ENCODE measurements at regions not wholly inside any gene's neighbourhood (a gene's known extent, or its start where the extent isn't known, plus 50 kb on each side); places are given as distances from the start of the nearest gene placed in this dataset.

DNA sequence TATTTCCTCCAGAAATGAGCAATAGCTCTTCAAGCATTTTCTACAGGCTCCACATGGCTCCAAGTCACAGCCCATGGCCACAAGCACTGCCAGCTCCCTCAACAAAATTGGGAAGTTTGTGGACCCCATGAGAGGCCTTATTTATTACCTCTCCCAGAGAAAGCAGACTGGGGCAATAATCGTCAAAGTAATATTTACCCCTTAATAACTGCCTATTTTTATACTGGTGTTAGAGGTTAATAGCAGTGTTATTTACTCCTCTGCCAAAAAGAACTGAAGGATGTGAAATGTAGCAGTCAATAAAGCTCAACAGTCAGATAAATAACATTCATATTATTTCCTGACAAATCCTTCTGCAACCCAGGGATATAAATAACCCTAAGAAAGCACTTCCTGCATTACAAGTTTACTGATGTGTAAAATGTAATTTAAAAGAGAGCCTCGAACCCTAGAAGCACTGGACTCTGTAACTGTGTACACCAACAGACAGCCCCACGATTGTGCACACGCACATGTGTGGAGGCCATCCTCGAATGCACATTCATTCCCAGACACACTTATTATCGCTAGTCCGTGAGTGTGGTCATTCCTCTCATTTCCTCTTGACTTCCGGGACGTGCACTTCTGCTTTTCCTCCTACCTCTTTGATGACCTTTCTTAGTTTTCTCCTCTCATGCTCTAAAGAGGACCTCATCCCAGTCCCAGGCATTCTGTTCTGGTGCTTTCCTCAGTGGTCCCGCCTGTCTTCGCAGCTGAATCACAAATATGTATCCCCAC is 157.4 kb downstream of the EVX1 start:
- DNase-seq: no peak
- intact Hi-C loops (cut with DNase I): no loop called here

DNA sequence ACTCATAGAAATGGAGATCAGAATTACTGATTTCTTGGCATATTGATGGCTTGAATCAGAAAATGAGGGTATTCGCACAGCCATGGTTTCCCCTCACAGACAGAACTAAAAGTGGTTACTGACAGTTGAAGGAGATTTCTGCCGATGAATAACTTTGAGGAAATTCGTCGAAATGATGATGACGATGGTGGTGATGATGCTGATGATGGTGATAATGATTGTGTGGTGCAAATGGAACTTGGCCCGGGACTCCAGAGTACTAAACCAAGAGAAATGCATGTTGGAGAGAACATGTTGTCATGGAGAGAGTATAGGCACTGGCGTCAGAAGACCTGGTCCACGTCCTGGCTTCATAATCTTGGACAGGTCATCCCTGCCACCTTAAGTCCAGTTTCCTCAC is 163.2 kb downstream of the EVX1 start:
- intact Hi-C loops (cut with DNase I): no loop called here
- no peak for DNase-seq

DNA sequence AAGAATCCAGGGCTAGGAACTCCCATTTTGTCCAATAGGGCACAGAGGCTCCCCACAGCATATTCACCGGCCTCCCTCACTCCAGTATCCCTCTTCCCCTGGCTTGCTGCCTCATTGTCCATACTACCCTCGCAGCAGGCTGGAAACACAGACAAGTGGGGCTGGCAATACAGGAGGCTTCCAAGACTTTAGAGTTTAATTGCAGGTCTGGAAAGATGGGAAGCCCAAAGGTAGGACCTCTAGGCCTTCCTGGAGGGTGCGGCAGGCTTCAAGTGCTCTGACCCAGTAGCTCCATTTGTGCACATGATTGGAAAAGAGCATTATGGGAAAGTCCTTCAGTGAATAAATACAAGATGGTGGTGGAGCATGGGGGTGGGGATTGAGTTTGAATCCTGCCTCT is 166.7 kb downstream of the EVX1 start:
- no peak for DNase-seq
- intact Hi-C loops (cut with DNase I): no loop called here

DNA sequence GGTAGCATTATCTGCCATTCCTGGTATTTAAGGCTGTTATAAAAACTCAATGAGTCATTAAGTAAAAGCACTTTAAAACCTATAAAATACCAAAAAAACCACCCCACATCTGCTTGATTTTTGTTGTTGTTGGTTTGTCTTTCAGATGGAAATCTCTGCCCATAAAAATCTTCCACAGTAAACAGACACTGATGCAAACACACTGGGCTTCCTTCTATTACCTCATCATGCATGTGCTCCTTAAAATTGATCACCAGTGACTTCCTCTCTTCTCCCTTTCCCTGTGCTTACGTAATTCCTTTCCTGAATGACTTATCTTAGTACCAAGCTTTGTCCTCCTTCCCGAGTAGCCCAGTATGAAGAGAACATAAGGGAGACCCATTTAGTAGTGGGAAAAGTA is 167.2 kb downstream of the EVX1 start:
- intact Hi-C loops (cut with DNase I): no loop called here
- DNase-seq: no peak

DNA sequence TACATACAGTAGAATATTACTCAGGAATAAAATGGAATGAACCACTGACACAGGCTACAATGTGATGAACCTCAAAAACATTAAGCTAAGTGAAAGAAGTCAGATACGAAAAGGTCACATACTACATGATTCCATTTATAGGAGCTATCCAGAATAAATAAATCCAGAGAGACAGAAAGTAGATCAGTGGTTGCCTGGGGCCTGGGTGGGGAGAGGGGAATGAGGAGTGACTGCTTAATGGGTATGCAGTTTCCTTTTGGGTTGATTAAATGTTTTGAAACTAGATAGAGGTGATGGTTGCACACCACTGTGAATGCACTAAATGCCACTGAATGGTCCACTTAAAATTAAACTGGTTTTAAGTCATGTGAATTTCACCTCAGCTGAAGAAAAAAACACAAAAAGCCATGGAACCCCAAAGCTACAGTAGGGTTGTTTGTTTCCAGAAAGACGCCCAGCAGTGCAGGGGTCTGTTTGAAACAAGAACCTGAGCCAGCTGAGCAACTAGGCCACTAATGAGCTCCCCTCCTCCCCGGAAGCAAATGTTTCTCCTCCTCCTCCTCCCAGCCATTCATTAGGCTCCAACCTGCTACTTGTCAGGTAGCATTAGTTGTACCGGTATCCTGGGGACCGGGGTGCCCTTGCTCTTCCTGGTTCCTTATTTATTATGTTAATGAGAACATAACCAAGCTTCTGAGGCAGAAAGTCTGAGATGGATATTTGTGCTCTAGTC is 168.4 kb downstream of the EVX1 start:
- no peak for DNase-seq
- intact Hi-C loops (cut with DNase I): no loop called here

DNA sequence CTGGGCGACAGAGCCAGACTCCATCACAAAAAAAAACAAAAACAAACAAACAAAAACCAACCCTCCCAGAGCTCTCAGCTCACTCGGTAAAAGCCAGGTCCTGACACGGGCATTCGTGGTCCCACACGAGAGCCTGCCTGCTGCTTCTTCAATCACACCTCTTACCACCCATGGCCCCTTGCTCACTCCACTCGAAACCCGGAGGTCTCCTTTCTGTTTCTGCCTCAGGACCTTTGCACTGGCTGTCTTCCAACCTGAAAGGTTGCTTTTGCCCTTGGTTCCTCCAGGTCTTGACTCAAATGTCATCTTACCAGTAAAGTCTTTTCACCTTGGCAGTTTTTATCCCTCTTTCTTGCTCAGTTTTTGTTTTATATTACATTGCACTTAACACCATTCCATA is 169.6 kb downstream of the EVX1 start:
- intact Hi-C loops (cut with DNase I): no loop called here
- no peak for DNase-seq

DNA sequence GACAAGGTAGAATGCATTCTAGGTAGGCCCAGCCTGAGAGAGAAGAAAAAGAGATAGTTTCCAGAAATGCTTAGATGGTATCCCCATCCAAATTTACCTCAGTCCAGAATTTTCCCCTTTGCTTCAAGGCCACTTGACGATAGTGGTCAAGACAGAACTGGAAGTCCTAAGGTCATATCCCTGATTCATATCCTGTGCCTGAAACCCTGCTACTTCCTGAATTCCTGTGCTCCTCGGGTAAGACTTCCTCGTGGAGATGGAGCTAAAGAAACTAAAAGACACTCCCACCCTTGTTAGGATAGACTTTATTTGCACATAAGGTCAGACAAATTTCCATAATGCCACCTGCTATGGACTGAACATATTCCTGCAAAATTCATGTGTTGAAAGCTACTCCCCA is 175.9 kb downstream of the EVX1 start:
- no peak for DNase-seq
- intact Hi-C loops (cut with DNase I): no loop called here

DNA sequence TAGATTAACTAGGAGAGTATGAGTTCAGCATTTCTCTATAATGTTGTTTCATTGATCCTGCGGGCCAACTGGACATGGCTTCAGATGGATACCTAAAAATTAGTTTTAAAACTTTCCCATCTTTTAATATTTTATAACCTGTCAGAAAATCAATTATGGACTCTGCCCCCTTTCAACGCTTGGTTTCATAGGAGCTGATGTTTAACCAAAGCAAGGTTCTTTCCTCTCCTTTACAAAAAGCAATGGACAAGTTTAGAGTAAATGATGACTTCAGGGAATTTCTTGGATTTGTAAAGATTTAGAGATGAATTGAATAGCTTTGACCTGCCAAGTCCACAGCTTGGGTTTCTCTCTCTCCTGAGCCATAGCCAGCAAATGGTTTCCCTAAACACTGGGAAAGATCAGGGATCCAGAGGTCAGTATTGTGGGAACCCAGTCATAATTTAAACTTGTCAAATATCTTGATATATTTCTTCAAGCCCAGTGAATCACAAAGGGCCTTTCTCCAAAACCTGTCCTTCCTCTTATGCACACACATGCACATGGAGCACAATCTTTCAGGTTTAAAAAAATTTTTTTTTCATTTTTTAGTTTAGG is 177.1 kb downstream of the EVX1 start:
- intact Hi-C loops (cut with DNase I): no loop called here
- DNase-seq: no peak

DNA sequence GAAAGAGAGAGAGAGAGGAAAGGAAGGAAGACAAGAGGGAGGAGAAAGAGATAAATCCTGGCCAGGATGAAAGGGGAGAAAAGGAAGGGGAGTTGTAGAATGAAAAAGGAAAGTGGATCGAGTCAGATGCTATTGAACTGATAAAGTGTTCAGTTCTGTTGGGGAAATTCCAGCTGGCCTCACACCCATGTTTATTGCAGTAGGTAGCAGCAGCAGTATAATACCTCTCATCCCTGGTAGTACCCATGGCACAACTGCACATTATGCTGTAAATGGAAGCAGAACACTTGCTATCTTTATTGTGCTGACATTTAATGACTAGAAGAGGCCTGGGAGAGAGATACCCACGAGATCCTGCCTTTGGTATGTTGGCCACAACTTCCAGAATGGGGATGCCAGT is 178.1 kb downstream of the EVX1 start:
- intact Hi-C loops (cut with DNase I): no loop called here
- DNase-seq: no peak

DNA sequence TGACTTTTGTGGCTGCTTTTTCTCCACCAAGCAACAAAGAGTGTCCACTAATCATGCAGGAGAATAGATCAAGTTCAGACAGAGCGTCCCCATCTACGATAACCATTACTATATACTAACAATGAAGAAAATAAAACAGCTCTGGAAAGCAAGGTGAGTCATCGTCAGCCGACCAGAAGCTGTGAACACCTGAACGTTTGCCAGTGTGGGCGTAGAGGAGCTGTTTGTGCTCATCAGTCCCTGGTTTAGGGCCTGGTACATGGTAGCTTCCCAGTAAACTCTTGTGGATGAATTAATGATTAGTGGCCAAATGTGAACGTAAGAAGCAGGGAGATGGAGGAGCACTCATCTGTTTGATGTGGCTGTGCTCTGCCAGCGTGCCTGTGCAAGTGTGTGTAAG is 180.7 kb downstream of the EVX1 start:
- intact Hi-C loops (cut with DNase I): no loop called here
- no peak for DNase-seq

DNA sequence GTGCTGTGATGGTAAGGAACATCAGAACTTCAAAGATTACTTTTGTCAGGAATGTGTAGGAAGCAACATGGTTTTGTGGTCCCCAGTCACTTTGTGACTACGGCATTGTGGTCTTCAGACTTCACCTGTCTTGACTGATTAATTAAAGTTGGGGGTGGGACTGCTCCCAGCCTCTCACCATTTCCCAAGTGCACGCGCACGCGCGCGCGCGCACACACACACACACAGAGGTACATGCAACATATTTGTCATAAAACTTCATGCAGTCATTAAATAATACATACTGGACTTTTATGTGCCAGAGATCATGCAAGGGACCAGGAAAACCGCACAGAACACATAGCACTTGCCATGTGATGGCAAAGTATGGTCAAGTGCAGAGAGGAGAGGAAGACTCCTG is 181.2 kb downstream of the EVX1 start:
- intact Hi-C loops (cut with DNase I): no loop called here
- DNase-seq: no peak

DNA sequence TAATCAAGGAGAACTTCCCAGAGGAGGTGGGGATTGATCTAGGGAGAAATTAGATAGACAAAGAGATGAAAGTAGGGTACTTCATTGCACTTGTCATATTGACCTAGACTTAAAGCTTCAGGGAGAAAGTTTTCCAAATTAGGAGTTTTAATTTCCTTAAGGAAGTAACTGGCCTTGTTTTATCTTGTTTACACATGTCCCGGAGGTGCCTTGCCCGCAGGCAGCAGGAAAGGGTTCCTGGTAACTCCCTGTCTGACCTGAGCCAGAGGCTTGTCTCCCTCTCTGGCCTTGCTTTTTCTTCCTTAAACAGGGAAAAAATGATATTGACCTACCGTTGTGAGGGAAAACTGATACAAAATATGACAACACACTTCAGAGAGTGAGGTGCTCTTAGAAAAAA is 181.6 kb downstream of the EVX1 start:
- DNase-seq: no peak
- intact Hi-C loops (cut with DNase I): no loop called here

DNA sequence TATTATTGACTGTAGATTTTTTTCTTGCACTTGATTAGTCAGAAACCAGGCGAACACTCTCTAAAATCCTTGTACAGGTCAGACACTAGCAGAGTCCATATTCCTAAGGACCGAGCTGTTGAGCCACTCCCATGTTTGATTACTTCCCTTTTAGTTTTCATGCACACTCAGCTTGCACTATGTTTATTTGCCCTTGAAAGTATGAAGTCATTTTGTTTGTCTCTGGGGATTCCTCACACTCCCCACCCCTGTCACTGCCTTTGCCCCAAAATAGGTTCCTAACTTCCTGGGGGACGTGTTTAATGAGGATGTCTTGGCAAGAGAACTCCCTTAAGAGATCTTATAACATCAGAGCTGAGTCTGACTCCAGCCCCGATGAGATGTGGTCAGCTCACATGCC is 182.1 kb downstream of the EVX1 start:
- DNase-seq: no peak
- intact Hi-C loops (cut with DNase I): no loop called here

DNA sequence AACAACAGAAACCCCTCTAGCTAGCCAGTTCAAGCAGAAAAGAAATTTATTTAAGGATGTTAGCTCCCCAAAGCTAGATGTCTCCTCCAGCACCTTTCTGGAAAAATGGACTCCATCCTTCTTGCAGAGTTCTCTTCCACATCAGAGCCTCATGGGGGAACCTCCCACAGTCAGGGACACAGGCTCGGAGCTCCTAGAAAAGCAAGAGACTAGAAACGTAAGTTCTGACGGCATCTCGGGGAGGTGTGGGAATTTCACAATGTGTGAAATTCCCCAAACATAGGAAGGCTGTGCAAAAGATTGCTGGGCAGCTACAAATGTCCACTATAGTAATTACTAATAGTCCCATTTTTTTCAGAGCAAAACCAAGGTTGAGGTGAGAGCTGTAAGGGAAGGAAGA is 184.8 kb downstream of the EVX1 start:
- DNase-seq: no peak

DNA sequence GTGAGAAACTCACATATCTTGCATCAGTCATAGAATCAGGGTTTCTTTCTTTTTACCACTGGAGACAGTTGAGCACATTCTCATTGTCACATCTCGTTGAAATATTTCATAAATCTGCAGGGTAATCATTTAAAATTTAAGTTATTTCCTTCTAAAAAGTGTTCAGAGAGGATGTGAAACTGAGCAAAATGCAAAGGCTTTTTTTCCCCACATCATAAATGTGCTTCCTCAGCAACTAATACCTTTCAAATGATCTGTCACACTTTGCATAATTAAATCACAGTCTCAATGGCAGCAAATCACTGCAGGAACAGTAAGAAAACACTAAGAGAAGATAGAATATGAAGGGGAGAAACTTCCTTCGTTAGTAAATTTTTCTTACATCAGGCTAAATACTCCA is 187.5 kb downstream of the EVX1 start:
- DNase-seq: no peak
- intact Hi-C loops (cut with DNase I): no loop called here

More for the DNA sequence above, 184.8 kb downstream of the EVX1 start:
- intact Hi-C loops (cut with DNase I): no loop called here

DNA sequence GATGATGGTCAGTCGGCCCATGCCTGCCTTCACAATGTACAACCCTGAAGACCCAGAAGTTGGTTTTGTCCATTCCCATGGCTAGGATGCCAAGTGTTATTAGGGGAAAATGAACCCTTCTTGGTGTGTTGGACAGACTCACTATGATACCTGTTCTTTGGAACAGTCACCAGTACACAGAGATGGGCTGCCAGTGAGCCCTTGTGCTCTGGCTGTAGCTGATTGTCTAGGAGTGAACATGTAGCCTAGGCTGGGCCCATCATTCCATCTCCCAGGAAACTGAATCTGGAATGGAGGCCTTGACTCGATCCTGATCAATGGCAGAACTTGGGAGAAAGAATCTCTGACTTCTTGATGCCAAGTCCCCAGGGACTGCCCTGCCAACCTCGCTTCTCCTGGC is 188.9 kb downstream of the EVX1 start:
- no peak for DNase-seq
- intact Hi-C loops (cut with DNase I): no loop called here

DNA sequence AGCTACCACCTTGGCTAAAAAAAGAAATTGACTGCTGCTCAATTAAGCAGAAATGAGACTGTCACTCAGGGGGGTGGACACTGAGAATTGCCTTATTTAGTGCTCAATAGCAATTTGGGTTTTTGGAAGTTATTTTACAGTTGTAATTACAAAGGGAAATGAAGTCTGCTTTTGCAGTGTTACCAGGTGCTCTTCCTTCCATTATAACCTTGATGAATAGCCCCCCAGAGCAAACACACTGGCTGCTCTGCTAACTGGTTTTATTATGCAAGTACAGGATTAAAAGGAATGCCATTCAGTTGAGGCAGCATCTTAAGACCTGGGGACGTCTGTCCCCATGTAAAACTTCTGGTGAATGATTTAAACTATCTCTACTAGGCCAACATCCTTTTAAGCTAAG is 191.0 kb downstream of the EVX1 start:
- no peak for DNase-seq
- intact Hi-C loops (cut with DNase I): no loop called here

DNA sequence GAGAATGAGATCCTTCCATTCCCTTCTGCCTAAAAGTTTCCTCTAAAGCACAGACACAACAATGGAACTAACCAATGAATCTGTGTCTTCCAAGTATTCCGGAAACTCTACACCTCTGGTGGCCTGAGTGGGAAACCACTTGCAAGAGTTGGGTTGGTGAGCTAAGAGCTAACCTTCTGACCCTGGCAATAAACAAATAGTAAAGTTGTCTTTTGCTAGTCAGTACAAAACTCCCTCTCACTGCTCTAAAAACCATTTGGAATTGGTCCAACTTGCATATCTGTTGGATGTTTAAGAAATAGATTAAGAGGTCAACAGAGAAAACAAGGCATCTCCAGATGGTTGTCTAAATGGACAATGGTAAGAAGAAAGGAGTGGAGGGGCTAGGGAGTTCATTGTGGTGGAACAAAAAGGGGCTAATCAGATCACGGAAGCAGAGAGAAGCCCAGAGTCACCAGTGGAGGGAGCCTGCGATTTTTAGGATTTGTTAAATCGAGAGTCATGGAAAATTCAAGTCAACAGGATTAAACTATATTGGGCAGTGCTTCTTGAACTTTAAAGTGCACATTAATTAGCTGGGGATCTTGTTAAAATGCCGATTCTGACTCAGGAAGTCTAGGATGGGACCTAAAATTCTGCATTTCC is 192.3 kb downstream of the EVX1 start:
- DNase-seq: no peak
- intact Hi-C loops (cut with DNase I): no loop called here

DNA sequence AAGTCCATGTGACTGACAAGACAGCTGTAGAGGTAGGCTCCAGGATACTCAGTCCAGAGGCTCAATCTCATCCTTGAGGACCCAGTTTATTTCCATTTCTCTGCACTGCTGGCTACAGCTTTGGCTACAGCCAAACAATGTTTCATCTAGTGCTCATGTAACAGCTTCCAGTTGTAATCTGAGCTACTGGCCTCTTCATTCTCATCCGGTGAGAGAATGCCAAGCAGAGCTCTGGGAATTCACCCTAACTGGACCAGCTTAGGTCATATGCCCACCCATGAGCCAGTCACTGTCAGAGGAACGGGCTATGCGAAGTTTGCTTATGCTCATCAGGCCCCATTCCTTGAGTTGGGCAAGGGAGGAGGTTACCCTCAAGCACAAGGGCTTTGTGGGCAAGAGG is 192.9 kb downstream of the EVX1 start:
- no peak for DNase-seq
- intact Hi-C loops (cut with DNase I): no loop called here

DNA sequence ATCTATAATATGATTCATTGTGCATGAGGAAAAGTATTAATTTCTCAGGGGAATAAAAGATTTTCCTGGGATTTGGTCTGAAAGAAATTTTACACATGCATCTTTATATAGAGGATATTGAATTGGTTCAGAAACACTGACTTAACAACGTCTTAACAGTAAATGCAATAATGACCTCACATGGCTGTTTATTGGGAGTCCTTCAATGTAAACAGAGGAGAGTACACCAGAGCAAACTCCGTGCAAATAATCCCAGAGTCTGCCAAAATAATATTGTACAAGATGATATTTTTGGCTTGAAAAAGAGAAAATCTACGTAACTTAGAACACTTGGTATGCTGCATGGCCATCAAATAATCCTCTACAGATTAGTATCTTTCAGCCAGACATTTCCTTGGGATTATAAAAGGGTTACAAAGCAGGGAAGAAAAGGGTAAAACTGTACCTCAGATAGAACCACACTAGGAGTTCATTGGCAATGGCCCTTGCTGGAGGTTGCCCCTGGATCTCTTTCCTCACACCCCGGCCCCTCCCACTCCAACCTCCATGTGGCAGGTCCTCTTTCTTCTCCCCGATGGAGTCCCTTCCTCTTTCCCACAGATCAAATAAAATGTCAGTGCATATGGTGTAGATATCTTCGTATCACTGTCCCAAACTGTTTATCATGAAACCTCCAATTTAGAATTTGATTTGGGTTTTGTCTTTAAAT is 196.4 kb downstream of the EVX1 start:
- DNase-seq: no peak
- intact Hi-C loops (cut with DNase I): no loop called here
